ENCODE measurements at regions not wholly inside any gene's neighbourhood (a gene's known extent, or its start where the extent isn't known, plus 50 kb on each side); places are given as distances from the start of the nearest gene placed in this dataset.
"Not testable (repeated sequence)": the region's sequence is repeated elsewhere in the genome, so short reads cannot be mapped to it uniquely, and the experiment has no call there.

GRCh38 chr11:67732045-67732787, 57.8 kb upstream of the ALDH3B2 start:
- ChIA-PET CTCF (no interaction called here), POLR2A (no interaction called here)
- DNase-seq (ENCODE audit: unreplicated experiment), result no peak
- H3K4me3 Mint-ChIP-seq (ENCODE audit: unreplicated experiment), result no peak overlapping the region
- intact Hi-C loops (cut with micrococcal nuclease), result no loop called here
- peaks cover 6% of the 10 kb centered on the region for H3K4me1 Mint-ChIP-seq (ENCODE audit: insufficient read depth, unreplicated experiment)
- H3K9me3 Mint-ChIP-seq (ENCODE audit: unreplicated experiment), result no peaks in the 10 kb centered on the region
- H3K36me3 Mint-ChIP-seq (ENCODE audit: insufficient read depth, unreplicated experiment), result no peaks in the 10 kb centered on the region
- TF ChIP-seq CTCF (IDR thresholded peaks at IDR 0.05; ENCODE audit: unreplicated experiment), result no peak
- BruUV-seq (replicated peaks), result no TSS peak
- H3K27me3 Mint-ChIP-seq (ENCODE audit: insufficient read depth, unreplicated experiment), result peaks cover 49% of the 10 kb centered on the region
- no peak overlapping the region for H3K27ac Mint-ChIP-seq (ENCODE audit: low read depth, unreplicated experiment)

GRCh38 chr11:67731583-67731982, 57.2 kb upstream of the ALDH3B2 start:
- Mint-ChIP-seq H3K4me1 (ENCODE audit: insufficient read depth, unreplicated experiment) (peaks cover 6% of the 10 kb centered on the region), H3K4me3 (ENCODE audit: unreplicated experiment) (no peak overlapping the region), H3K9me3 (ENCODE audit: unreplicated experiment) (no peaks in the 10 kb centered on the region), H3K27ac (ENCODE audit: low read depth, unreplicated experiment) (no peak overlapping the region), H3K36me3 (ENCODE audit: insufficient read depth, unreplicated experiment) (no peaks in the 10 kb centered on the region), H3K27me3 (ENCODE audit: insufficient read depth, unreplicated experiment) (peaks cover 43% of the 10 kb centered on the region)
- no TSS peak for BruUV-seq (replicated peaks)
- intact Hi-C loops (cut with micrococcal nuclease), result no loop called here
- no peak for DNase-seq (ENCODE audit: unreplicated experiment)
- POLR2A ChIA-PET, result no interaction called here
- no peak for TF ChIP-seq CTCF (IDR thresholded peaks at IDR 0.05; ENCODE audit: unreplicated experiment)
- CTCF ChIA-PET, result no interaction called here

GRCh38 chr11:67728163-67728571, 53.7 kb upstream of the ALDH3B2 start:
- peaks cover 28% of the 10 kb centered on the region for H3K27me3 Mint-ChIP-seq (ENCODE audit: insufficient read depth, unreplicated experiment)
- H3K4me1 Mint-ChIP-seq (ENCODE audit: insufficient read depth, unreplicated experiment); H3K4me3 Mint-ChIP-seq (ENCODE audit: unreplicated experiment); BruUV-seq (replicated peaks); H3K9me3 Mint-ChIP-seq (ENCODE audit: unreplicated experiment); H3K27ac Mint-ChIP-seq (ENCODE audit: low read depth, unreplicated experiment); intact Hi-C loops (cut with micrococcal nuclease); H3K36me3 Mint-ChIP-seq (ENCODE audit: insufficient read depth, unreplicated experiment); DNase-seq (ENCODE audit: unreplicated experiment); POLR2A ChIA-PET: not testable (repeated sequence)
- CTCF ChIA-PET, result interaction anchor here (0.7 kb wide), 1 partner anchor 114 kb away, joined by 5 read pairs; no protein-coding TSS in a partner anchor

- H3K27me3 Mint-ChIP-seq (ENCODE audit: insufficient read depth, unreplicated experiment), result peaks cover 36% of the 10 kb centered on the region
- H3K4me1 Mint-ChIP-seq (ENCODE audit: insufficient read depth, unreplicated experiment); BruUV-seq (replicated peaks); H3K4me3 Mint-ChIP-seq (ENCODE audit: unreplicated experiment); DNase-seq (ENCODE audit: unreplicated experiment); intact Hi-C loops (cut with micrococcal nuclease); H3K27ac Mint-ChIP-seq (ENCODE audit: low read depth, unreplicated experiment); H3K36me3 Mint-ChIP-seq (ENCODE audit: insufficient read depth, unreplicated experiment); H3K9me3 Mint-ChIP-seq (ENCODE audit: unreplicated experiment): not testable (repeated sequence)
- ChIA-PET CTCF (interaction anchor here (0.5 to 0.7 kb wide), 2 partner anchors 9 to 114 kb away, joined by 4 to 5 read pairs; no protein-coding TSS in a partner anchor), POLR2A (interaction anchor here (0.7 kb wide), 1 partner anchor 481 kb away, joined by 3 read pairs; no protein-coding TSS in a partner anchor)
Measured at GRCh38 chr11:67727066-67728040, 52.9 kb upstream of the ALDH3B2 start.

All from MCF 10A (cell line).